Body of pancreas (tissue), 4 donors: ENCODE measurements at regions not wholly inside any gene's neighbourhood (a gene's known extent, or its start where the extent isn't known, plus 50 kb on each side); places are given as distances from the start of the nearest gene placed in this dataset.

Source experiments
- ATAC-seq: fragments of 150-250 bp; one replicate; pipeline ENCODE4 v1.9.1; 2016
- DNase-seq, 4 donors: peaks; one replicate each; pipeline ENCODE4 v3.0.0-alpha.2; 2019
- H3K27ac ChIP-seq, 4 donors: fragments of 200-600 bp; sonication (generic); 1 replicate in 3 of 4; 2 replicates in 1 of 4; pipeline versions ENCODE4 v1.5.1 to v1.6.1; 2016 to 2019; ENCODE audit warnings: mild to moderate bottlenecking in 1 of 4, mixed read lengths in 1 of 4, moderate library complexity in 1 of 4
- H3K27me3 ChIP-seq, 2 donors: fragments of 200-600 bp; sonication (generic); one replicate each; pipeline ENCODE4 v1.6.0; 2016; ENCODE audit warnings: mild to moderate bottlenecking in 1 of 2
- H3K36me3 ChIP-seq, 2 donors: fragments of 200-600 bp; sonication (generic); replicated peaks in 1 of 2; 2 replicates each; pipeline ENCODE4 v1.5.1; 2016; ENCODE audit warnings: low read depth in 2 of 2; ENCODE audit not compliant: insufficient read depth in 1 of 2
- H3K4me1 ChIP-seq: fragments of 200-600 bp; sonication (generic); one replicate; pipeline ENCODE4 v1.6.0; 2016
- H3K4me3 ChIP-seq, 2 donors: fragments of 200-600 bp; sonication (generic); 1 replicate in 1 of 2; 2 replicates in 1 of 2; pipeline ENCODE4 v1.5.1; 2016 to 2019
- H3K9me3 ChIP-seq, 3 donors: fragments of 200-600 bp; sonication (generic); 1 replicate in 2 of 3; 2 replicates in 1 of 3; pipeline ENCODE4 v1.5.1; 2016
- CTCF ChIP-seq, 7 experiments: fragments of 450-650 bp in 4 of 7; fragments of 200-600 bp in 3 of 7; sonication (generic) in 3 of 7; IDR thresholded peaks; one replicate each; pipeline ENCODE4 v1.5.1; 2016 to 2019; ENCODE audit warnings: antibody characterized with exemption in 7 of 7
- POLR2A ChIP-seq, 3 donors: fragments of 450-650 bp; IDR thresholded peaks; one replicate each; pipeline ENCODE4 v1.6.1; 2016; ENCODE audit warnings: antibody characterized with exemption in 3 of 3, mild to moderate bottlenecking in 2 of 3
- WGBS, 2 donors: methylation state at CpG; one replicate each; pipeline ENCODE4 v1.1.5; 2017; 5-methylcytosine and 5-hydroxymethylcytosine counted together
- intact Hi-C: fragments of 100-400 bp; cut with DNase I; formaldehyde crosslinking; loops from one replicate; pipeline ENCODE4 v1.15.1; 2023

- no peak for ATAC-seq
- no peak for DNase-seq
- H3K4me3 ChIP-seq, result no peak overlapping the region
- H3K36me3 ChIP-seq, result no peaks in the 10 kb centered on the region
- H3K27ac ChIP-seq, result no peak overlapping the region
- TF ChIP-seq POLR2A (IDR thresholded peaks at IDR 0.05) (no peak), CTCF (IDR thresholded peaks at IDR 0.05) (no peak)
- intact Hi-C loops, result no loop called here
- H3K4me1 ChIP-seq, result no peaks in the 10 kb centered on the region
- no peaks in the 10 kb centered on the region for H3K27me3 ChIP-seq
- H3K9me3 ChIP-seq, result no peaks in the 10 kb centered on the region
- WGBS, 2 donors, result 76 to 81% methylated on average over 3 of the region's 3 CpGs
These were observed 178.3 kb upstream of the AGR3 start for GRCh38 chr7:17060051-17060450.

DNA sequence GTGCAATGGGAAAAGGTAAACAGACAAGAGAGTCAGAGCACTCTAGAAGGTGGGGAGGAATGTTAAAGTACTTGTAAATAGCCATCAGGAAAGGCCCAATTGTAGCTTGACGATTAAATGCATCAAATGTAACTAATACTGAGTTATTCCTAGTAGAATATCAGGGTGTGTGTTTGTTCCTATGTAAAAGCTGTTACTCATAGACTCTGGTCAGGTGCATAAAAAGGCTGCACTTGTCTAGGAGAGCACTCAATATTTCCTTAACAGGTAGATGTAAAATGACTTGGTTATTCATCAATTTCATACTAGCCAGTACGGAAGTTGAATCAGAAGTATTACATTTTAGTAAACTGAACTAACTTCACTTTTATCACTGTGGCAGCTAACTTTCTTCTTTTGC, 179.7 kb upstream of the AGR3 start:
- H3K36me3 ChIP-seq, result no peaks in the 10 kb centered on the region
- ATAC-seq (no peak), DNase-seq (no peak)
- no peak overlapping the region for H3K4me3 ChIP-seq
- intact Hi-C loops, result no loop called here
- no peaks in the 10 kb centered on the region for H3K27me3 ChIP-seq
- H3K9me3 ChIP-seq, result no peaks in the 10 kb centered on the region
- no peak overlapping the region for H3K27ac ChIP-seq
- TF ChIP-seq CTCF (IDR thresholded peaks at IDR 0.05) (no peak), POLR2A (IDR thresholded peaks at IDR 0.05) (no peak)
- no peaks in the 10 kb centered on the region for H3K4me1 ChIP-seq
- WGBS, 2 donors, result 71 to 80% methylated on average over 2 of the region's 2 CpGs

DNA sequence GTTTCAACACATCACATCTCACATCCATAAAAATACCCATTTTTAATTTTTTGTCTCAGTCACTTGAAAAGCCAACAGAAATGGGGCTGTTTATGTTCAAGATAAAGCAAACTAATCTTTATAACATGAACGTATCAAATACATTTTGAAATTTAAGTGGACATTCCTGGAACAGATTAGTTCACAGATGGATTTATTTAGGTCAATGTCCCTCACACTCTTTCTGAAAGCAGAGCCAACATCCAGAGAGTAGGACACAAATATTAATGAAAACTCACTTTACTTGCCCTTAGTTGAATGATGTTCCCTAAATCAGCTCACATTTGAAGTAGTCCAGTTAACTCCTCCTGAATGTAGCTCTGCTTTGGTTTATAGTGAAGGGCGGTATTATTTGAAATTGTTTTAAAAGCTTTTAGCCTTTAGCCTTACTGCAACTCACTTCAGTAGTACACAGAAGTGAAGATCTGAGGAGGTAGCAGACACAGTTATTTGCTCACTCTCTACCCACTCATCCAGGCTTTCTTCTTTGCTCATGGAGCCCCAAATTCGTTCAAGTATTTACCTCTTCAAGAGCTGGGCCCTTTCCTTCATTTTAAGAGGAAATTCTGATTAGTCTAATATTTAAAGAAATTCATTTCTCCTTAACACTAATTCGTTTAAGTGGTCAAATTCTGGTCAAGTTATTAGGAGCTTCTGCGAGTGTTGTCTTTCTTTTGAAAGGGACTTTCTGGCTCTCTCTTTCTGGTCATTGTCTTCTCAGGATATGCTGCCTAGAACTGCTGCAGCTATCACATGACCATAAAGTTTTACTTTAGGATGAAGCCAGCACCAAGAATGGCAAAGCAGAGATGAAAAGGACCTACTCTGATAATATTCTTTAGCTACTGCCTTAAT, 180.6 kb upstream of the AGR3 start:
- intact Hi-C loops, result no loop called here
- 60 to 61% methylated on average over 5 of the region's 5 CpGs for WGBS, 2 donors
- no peak for ATAC-seq

GRCh38 chr7:17063045-17063383, 181.2 kb upstream of the AGR3 start:
- no peak overlapping the region for H3K27ac ChIP-seq
- peak; percentile 35 for ATAC-seq
- no peak overlapping the region for H3K4me3 ChIP-seq
- no peak for DNase-seq
- no peaks in the 10 kb centered on the region for H3K36me3 ChIP-seq
- no peaks in the 10 kb centered on the region for H3K4me1 ChIP-seq
- no peak for TF ChIP-seq POLR2A (IDR thresholded peaks at IDR 0.05)
- peak in 6 of 7 experiments; percentile 23 to 57 (median 33) for TF ChIP-seq CTCF (IDR thresholded peaks at IDR 0.05)
- no peaks in the 10 kb centered on the region for H3K9me3 ChIP-seq
- intact Hi-C loops, result no loop called here
- H3K27me3 ChIP-seq, result no peaks in the 10 kb centered on the region

More for the DNA sequence above, 180.6 kb upstream of the AGR3 start:
- Histone ChIP-seq H3K9me3 (no peaks in the 10 kb centered on the region), H3K4me1 (no peaks in the 10 kb centered on the region), H3K27ac (no peak overlapping the region), H3K27me3 (no peaks in the 10 kb centered on the region), H3K4me3 (no peak overlapping the region), H3K36me3 (no peaks in the 10 kb centered on the region)
- no peak for TF ChIP-seq CTCF (IDR thresholded peaks at IDR 0.05)
- no peak for TF ChIP-seq POLR2A (IDR thresholded peaks at IDR 0.05)
- no peak for DNase-seq

DNA sequence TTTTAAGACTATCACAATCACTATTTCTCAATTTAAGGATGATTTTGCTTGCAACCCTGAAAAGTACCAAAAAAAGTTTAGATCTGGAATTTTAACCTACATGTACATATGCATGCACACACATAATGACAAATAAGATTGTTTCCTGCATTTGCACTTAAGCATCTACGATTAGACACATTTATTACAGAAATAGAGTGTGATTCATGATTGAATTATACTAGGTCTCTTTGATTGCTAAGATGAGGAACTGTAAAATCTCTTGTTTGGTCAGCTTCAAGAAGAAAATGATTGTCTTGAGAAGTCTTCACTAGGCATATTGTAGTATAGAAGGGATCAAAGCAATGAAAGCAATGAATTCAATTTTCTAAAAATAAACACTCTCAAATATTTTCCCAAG, 185.9 kb upstream of the AGR3 start:
- H3K4me1 ChIP-seq, result no peaks in the 10 kb centered on the region
- no peak overlapping the region for H3K4me3 ChIP-seq
- intact Hi-C loops, result no loop called here
- no peaks in the 10 kb centered on the region for H3K27me3 ChIP-seq
- no peak for DNase-seq
- ATAC-seq, result no peak
- H3K36me3 ChIP-seq, result no peaks in the 10 kb centered on the region
- H3K27ac ChIP-seq, result no peak overlapping the region
- 53 to 58% methylated on average over 1 of the region's 1 CpG for WGBS, 2 donors
- TF ChIP-seq POLR2A (IDR thresholded peaks at IDR 0.05), result no peak
- TF ChIP-seq CTCF (IDR thresholded peaks at IDR 0.05), result no peak
- H3K9me3 ChIP-seq, result no peaks in the 10 kb centered on the region
